ENCODE measurements at regions not wholly inside any gene's neighbourhood (a gene's known extent, or its start where the extent isn't known, plus 50 kb on each side); places are given as distances from the start of the nearest gene placed in this dataset.
A peak's percentile ranks its signal among the peaks of the same experiment; 100 is the strongest.
"Not testable (repeated sequence)": the region's sequence is repeated elsewhere in the genome, so short reads cannot be mapped to it uniquely, and the experiment has no call there.

DNA sequence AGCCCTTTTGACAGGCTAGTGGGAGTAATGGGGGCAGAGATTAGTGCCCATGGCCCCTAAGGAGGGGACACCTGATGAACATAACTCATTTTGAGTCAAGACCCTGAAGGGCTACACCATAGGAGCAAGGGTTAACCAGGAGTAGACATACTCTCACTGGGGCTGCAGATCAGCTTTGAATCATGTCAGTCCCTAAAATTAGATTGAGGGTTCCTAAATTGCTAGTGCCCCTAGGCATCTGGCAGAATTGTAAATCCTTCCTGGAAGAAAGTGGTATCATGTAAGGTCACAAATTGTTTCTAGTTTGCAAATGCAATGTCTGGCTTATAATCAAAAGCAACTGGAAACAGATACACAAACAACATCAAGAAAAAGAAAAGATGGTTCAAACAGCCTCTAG lies 52.1 kb upstream of the LRRC37A2 start:
- ATAC-seq; DNase-seq (ENCODE audit: low spot score): not testable (repeated sequence)

- not testable (repeated sequence) for ATAC-seq; DNase-seq (ENCODE audit: low spot score)
Observed at GRCh38 chr17:46455069-46455468, 57.2 kb upstream of the LRRC37A2 start.

DNA sequence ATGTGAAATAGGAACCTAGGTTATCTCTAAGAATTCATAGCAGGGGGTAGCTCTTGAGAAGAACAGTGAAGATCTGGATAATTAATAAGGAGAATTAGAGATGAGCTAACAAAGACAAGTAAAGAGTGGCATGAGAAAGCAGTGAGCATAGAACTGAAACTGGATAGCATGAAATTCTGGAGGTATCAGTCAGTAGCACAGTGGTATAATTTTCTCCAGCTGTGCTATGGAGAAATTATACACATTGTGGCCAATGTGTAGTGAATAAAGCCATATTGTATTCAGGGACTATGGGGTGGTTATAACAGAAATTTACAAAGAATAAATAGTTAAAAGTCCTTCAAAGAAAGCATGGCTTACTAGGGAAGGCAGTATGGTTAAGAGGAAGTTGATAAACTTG lies 57.7 kb upstream of the LRRC37A2 start:
- ATAC-seq = not testable (repeated sequence)

GRCh38 chr17:46453077-46453476 lies 59.2 kb upstream of the LRRC37A2 start:
- not testable (repeated sequence) for ATAC-seq; DNase-seq (ENCODE audit: low spot score)

More for the DNA sequence above, 57.7 kb upstream of the LRRC37A2 start:
- DNase-seq (ENCODE audit: low spot score) = not testable (repeated sequence)

DNA sequence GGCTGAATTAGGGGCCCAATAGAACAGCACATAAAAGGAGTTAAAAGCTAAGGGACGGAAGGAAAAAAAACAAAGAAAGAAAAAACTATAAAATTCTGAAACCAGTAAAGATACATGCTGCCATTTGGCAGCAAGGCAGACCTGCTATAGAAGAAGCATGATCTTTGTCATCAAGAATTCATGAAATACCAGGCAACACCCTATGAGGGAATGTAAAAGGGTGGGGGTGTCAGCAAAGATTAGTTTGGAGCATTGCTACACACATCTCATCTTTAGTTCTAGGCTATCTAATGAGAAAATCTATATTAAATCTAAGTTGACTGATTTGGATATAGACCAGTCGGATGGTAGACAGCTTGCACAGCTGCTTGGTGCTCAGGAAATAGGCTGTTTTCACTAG lies 66.4 kb upstream of the LRRC37A2 start:
- DNase-seq (ENCODE audit: low spot score); ATAC-seq: not testable (repeated sequence)

DNA sequence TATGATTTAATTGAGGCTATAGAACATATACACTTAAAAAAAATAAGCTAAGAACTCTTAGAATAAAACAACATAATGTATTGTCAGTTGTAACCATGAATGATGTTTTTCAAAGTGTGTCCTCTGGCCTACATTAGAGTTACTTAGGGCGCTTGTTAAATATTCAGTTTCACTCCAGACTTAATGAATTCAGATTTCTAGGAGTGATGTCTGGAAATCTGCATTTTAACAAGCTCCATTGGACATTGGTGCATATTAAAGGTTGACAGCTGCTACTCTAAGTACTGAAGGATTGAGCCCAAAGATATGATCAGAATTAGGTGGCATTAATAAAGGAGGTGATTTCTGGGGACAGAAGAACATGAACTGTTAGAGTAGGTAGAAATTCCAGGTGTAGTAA lies 66.9 kb upstream of the LRRC37A2 start:
- DNase-seq (ENCODE audit: low spot score); ATAC-seq: not testable (repeated sequence)

DNA sequence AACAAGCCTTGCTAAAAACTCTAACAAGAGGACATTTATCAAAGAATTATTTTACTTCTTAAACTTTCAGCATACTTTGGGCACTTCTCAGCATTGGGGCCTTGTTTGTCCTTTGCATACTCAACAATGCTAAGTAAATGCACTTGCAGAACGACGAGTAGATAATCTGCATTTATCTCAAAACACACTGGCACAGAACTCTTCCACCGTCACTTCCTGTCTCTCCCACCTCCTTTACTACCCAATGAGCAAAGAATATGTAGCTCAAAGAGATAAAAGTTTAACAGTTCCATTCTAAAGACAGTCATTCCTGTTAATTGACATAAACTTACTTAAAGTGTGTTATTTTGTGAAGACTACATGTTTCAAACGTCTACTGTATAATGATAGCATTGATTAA lies 70.1 kb upstream of the LRRC37A2 start:
- not testable (repeated sequence) for DNase-seq (ENCODE audit: low spot score); ATAC-seq

DNA sequence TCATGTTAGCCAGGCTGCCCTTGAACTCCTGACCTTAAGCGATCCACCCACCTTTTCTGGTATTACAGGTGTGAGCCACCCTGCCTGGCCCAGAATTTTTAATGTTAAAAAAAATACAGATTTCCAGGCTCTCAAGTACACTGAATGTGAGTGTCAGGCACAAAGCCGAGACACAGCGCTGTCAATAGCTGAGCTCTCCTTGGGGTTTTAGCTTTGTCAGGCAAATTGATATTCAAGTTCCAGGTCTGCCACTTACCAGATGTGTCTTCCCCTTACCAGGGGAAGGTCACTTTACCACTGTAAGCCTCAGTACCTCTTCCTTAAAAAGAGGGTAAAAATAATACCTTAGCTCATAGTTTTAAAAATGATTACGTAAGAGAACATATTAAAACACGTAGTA lies 71.6 kb upstream of the LRRC37A2 start:
- ATAC-seq; DNase-seq (ENCODE audit: low spot score): not testable (repeated sequence)

GRCh38 chr17:46434450-46435062 lies 73.0 kb upstream of the ARL17B start:
- peak; percentile 51 for ATAC-seq
- DNase-seq (ENCODE audit: low spot score) = not testable (repeated sequence)

DNA sequence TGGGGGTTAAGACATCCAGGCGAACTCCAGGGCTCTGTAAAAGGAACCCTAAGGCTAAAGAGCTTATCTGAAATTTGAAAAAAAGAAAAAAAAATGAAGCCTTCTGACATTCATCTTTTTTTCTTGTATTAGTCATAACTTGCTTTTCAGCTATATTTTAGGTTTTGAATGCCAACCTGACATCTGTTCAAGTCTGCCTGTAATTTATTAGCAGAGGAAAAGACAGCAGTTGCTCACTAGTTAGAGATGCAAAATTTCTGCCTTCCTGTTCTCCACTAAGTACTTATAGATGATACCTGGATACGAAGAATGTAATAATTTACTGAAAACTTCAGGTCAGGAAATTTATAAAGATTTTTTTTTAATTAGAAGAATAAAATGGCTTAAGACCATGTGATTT lies 68.7 kb upstream of the ARL17B start:
- ATAC-seq; DNase-seq (ENCODE audit: low spot score): not testable (repeated sequence)

- not testable (repeated sequence) for DNase-seq (ENCODE audit: low spot score)
Observed at GRCh38 chr17:46429675-46430074, 68.1 kb upstream of the ARL17B start.

DNA sequence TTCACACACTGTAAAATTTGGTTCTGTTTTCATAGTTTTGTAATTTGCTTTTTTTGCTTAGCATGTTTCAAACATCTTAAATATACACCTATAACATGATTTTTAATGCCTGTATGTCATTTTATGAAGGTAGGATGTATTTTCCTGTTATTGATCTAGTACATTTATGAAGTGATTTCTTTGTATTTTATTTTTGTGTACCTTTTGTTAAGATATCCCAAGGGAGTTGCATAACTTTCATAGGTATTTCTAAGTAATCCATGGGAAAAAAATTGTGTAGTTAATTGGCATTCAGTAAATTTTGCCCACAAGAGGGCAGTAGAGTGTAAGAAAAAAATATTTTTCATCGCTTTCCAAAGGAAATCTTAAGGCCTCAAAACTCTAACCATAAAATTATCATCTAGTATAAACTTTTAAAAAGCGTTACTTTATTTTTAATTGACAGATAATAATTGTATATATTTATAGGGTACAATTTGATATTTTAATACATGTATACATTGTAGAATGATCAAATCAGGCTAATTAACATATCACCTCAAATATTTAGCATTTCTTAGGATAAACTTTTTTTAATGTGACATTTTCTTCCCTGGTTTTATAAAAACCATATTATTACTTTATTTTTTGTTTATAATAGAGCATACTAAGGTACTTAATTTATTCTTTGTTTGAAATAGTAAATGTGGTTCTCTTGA lies 62.8 kb upstream of the ARL17B start:
- ATAC-seq = peak; percentile 83
- DNase-seq (ENCODE audit: low spot score) = not testable (repeated sequence)

More at GRCh38 chr17:46429675-46430074, 68.1 kb upstream of the ARL17B start:
- not testable (repeated sequence) for ATAC-seq

DNA sequence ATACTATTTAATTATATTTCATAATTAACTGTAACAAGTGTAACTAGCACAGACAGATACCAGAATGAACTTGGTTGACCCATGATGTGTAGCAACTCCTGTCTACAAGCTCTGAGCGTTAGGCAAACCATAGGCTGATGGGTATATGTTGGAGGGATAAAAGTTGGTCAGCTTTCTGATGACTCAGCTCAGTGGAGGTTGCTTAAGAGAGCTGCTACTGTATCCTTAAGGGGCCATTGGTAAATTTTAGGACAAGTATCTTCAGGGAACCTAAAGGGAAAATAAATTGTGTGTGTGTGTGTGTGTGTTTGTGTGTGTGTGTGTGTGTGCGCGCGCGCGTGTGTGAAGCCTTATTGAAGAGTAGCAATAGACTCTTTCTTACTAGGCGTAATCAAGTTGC lies 56.3 kb upstream of the ARL17B start:
- DNase-seq (ENCODE audit: low spot score) = not testable (repeated sequence)
- peak; percentile 40 for ATAC-seq

- not testable (repeated sequence) for DNase-seq (ENCODE audit: low spot score); ATAC-seq
Observed at GRCh38 chr17:46417261-46417660, 55.7 kb upstream of the ARL17B start.

- ATAC-seq = peak; percentile 82
- DNase-seq (ENCODE audit: low spot score) = not testable (repeated sequence)
Observed at GRCh38 chr17:46414559-46414958, 53.0 kb upstream of the ARL17B start.

- not testable (repeated sequence) for ATAC-seq; DNase-seq (ENCODE audit: low spot score)
Observed at GRCh38 chr17:46412156-46412555, 50.6 kb upstream of the ARL17B start.

DNA sequence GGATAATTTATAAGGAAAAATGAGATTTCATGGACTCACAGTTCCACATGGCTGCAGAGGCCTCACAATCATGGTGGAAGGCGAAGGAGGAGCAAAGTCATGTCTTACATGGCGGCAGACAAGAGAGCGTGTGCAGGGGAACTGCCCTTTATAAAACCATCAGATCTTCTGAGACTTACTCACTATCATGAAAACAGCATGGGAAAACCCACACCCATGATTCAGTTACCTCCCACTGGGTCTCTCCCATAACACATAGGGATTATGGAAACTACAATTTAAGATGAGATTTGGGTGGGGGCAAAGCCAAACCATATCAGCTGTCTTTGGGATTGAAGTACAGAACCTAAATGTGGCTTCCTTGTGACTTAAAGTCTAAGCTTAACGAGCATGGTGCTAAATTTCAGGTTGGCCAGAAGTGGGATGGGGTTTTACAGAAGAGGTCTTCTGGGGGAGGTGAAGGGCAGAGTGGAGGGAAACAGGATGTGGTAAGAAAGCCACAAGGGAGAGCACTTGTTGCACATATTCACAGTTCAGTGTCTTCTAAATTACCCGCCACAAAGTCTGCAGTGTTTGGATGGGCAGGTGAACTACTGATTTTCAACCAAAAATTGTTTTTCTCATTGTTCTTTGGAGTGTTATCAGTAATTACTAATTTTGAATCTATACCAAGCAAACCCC lies 49.7 kb upstream of the ARL17B start:
- not testable (repeated sequence) for DNase-seq (ENCODE audit: low spot score); ATAC-seq

All from left lobe of liver (tissue), 2 donors.